ENCODE measurements at regions not wholly inside any gene's neighbourhood (a gene's known extent, or its start where the extent isn't known, plus 50 kb on each side); places are given as distances from the start of the nearest gene placed in this dataset.

- TF ChIP-seq POLR2AphosphoS5 (IDR thresholded peaks at IDR 0.05; ENCODE audit: low read depth), result no peak
- no peak for TF ChIP-seq ZNF114 (CRISPR knock-in tag; IDR thresholded peaks at IDR 0.05)
- no peak for TF ChIP-seq ZNF462 (CRISPR knock-in tag; IDR thresholded peaks at IDR 0.05)
These were observed 227.2 kb upstream of the GOLIM4 start (continued) for GRCh38 chr3:168322941-168323340.

- Histone ChIP-seq H3K4me3 (no peak overlapping the region), H3K4me1 (ENCODE audit: insufficient read depth) (no peaks in the 10 kb centered on the region), H3K27ac (ENCODE audit: low read depth) (no peak overlapping the region), H3K36me3 (ENCODE audit: insufficient read depth) (no peaks in the 10 kb centered on the region), H3K27me3 (ENCODE audit: insufficient read depth) (no peaks in the 10 kb centered on the region), H3K4me2 (no peak overlapping the region), H2AFZ (no peak overlapping the region), H4K20me1 (replicated peaks; ENCODE audit: insufficient read depth) (no peaks in the 10 kb centered on the region), H3K9me2 (ENCODE audit: insufficient read depth) (no peaks in the 10 kb centered on the region), H3F3A (replicated peaks; ENCODE audit: low read depth) (no peaks in the 10 kb centered on the region), H3K79me2 (replicated peaks; ENCODE audit: insufficient read depth) (no peaks in the 10 kb centered on the region)
- H3K4me1 Mint-ChIP-seq, result no peaks in the 10 kb centered on the region
- H3K9me3 Mint-ChIP-seq, result no peaks in the 10 kb centered on the region
- peaks cover 2% of the 10 kb centered on the region for H3K27me3 Mint-ChIP-seq (ENCODE audit: insufficient read depth, low read depth, poor library complexity)
- TF ChIP-seq EZH2 (IDR thresholded peaks at IDR 0.05; ENCODE audit: low read depth, unreplicated experiment) (no peak), EZH2phosphoT487 (IDR thresholded peaks at IDR 0.05; ENCODE audit: unreplicated experiment) (no peak)
- ATAC-seq (no peak), DNase-seq (ENCODE audit: low spot score) (no peak)
- no peak overlapping the region for H3K4me3 Mint-ChIP-seq
- peaks cover 12% of the 10 kb centered on the region for H3K36me3 Mint-ChIP-seq (ENCODE audit: low read depth)
- H3K27ac Mint-ChIP-seq, result no peak overlapping the region
These were observed 218.4 kb upstream of the GOLIM4 start for GRCh38 chr3:168314166-168314565.

DNA sequence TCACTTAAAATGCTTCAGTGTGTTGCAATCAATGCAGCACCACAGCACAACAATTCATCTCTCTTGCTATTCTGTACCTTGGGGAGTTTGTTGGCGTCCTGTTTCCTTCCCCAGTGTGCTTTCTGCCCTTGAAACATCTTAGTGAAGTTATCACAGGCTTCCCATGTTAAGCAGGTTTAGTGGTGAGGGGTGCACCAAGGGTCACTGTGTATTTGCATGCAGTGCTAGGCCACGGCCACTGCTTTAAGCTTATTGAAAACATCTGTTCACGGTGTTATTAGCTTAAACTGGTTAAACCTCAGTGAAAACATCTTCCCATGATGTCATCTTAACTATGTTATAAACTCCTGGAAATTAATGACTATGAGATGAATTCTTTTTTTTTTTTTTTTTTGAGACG lies 217.3 kb upstream of the GOLIM4 start:
- no peak overlapping the region for H3K27ac Mint-ChIP-seq
- no peaks in the 10 kb centered on the region for H3K4me1 ChIP-seq (ENCODE audit: insufficient read depth)
- DNase-seq (ENCODE audit: low spot score) (no peak), ATAC-seq (no peak)
- no peaks in the 10 kb centered on the region for H3K9me3 Mint-ChIP-seq
- H3K79me2 ChIP-seq (replicated peaks; ENCODE audit: insufficient read depth), result no peaks in the 10 kb centered on the region
- H3K4me3 ChIP-seq, result no peak overlapping the region
- H3K27ac ChIP-seq (ENCODE audit: low read depth), result no peak overlapping the region
- H3K4me2 ChIP-seq, result no peak overlapping the region
- H3K36me3 ChIP-seq (ENCODE audit: insufficient read depth), result no peaks in the 10 kb centered on the region
- H3K27me3 Mint-ChIP-seq (ENCODE audit: insufficient read depth, low read depth, poor library complexity), result peaks cover 2% of the 10 kb centered on the region
- no peaks in the 10 kb centered on the region for H3K4me1 Mint-ChIP-seq
- no peaks in the 10 kb centered on the region for H4K20me1 ChIP-seq (replicated peaks; ENCODE audit: insufficient read depth)
- no peaks in the 10 kb centered on the region for H3K9me2 ChIP-seq (ENCODE audit: insufficient read depth)
- H3K4me3 Mint-ChIP-seq, result no peak overlapping the region
- H3K36me3 Mint-ChIP-seq (ENCODE audit: low read depth), result peaks cover 6% of the 10 kb centered on the region; the same call in 2 of the 3 replicates
- no peaks in the 10 kb centered on the region for H3K27me3 ChIP-seq (ENCODE audit: insufficient read depth)
- H2AFZ ChIP-seq, result no peak overlapping the region
- no peaks in the 10 kb centered on the region for H3F3A ChIP-seq (replicated peaks; ENCODE audit: low read depth)
- TF ChIP-seq CTCF (conservative IDR thresholded peaks at IDR 0.05; ENCODE audit: low read depth in 2 of 2), result no peak
- no peak for TF ChIP-seq STAT1 (IDR thresholded peaks at IDR 0.05; ENCODE audit: unreplicated experiment)
- no peak for TF ChIP-seq JUNB (IDR thresholded peaks at IDR 0.05; ENCODE audit: unreplicated experiment)
- no peak for TF ChIP-seq EZH2phosphoT487 (IDR thresholded peaks at IDR 0.05; ENCODE audit: unreplicated experiment)
- TF ChIP-seq REST (IDR thresholded peaks at IDR 0.05; ENCODE audit: unreplicated experiment), result no peak
- no peak for TF ChIP-seq ZNF114 (CRISPR knock-in tag; IDR thresholded peaks at IDR 0.05)
- TF ChIP-seq NANOG (IDR thresholded peaks at IDR 0.05; ENCODE audit: borderline replicate concordance), result no peak

Measured in GM23338 (cell line).